ENCODE measurements at regions not wholly inside any gene's neighbourhood (a gene's known extent, or its start where the extent isn't known, plus 50 kb on each side); places are given as distances from the start of the nearest gene placed in this dataset.

GRCh38 chr16:77488652-77489051 is 53.8 kb upstream of the ADAMTS18 start:
- no peak overlapping the region for H2AFZ ChIP-seq (ENCODE audit: low read depth, low read length)
- no peaks in the 10 kb centered on the region for H3K4me1 ChIP-seq (ENCODE audit: control insufficient read depth, extremely low read depth, insufficient read depth, low read length)
- no peak for FAIRE-seq
- no peak overlapping the region for H3K27ac ChIP-seq (ENCODE audit: insufficient read depth, low read depth, low read length)
- no peaks in the 10 kb centered on the region for H3K9me3 ChIP-seq (replicated peaks; ENCODE audit: control insufficient read depth, insufficient read depth, low read length)
- H3K27me3 ChIP-seq (ENCODE audit: control insufficient read depth in 2 of 2, insufficient read depth in 2 of 2, low read length in 2 of 2), result no peaks in the 10 kb centered on the region
- H3K9me1 ChIP-seq (replicated peaks; ENCODE audit: control insufficient read depth, extremely low read depth, insufficient read depth, low read length), result no peaks in the 10 kb centered on the region
- H4K20me1 ChIP-seq (replicated peaks; ENCODE audit: control insufficient read depth, extremely low read depth, insufficient read depth, low read length), result no peaks in the 10 kb centered on the region
- POLR2A ChIA-PET, result no interaction called here
- TF ChIP-seq MYC (IDR thresholded peaks at IDR 0.05; ENCODE audit: low read depth, low read length), result no peak
- no peak for TF ChIP-seq FOS (IDR thresholded peaks at IDR 0.05; ENCODE audit: borderline replicate concordance, insufficient read depth, low read length)
- TF ChIP-seq POLR2AphosphoS5 (IDR thresholded peaks at IDR 0.05; ENCODE audit: insufficient read depth, low read depth, low read length), result no peak
- no peak for TF ChIP-seq CTCF (IDR thresholded peaks at IDR 0.05; ENCODE audit: extremely low read depth in 1 of 2, insufficient read depth in 1 of 2, low read depth in 1 of 2, low read length in 2 of 2)
- no peak for TF ChIP-seq JUN (IDR thresholded peaks at IDR 0.05; ENCODE audit: borderline replicate concordance, insufficient read depth, insufficient read length, low read depth)
- no peak for TF ChIP-seq POLR2A (IDR thresholded peaks at IDR 0.05; ENCODE audit: low read depth, low read length)
- TF ChIP-seq EZH2 (IDR thresholded peaks at IDR 0.05; ENCODE audit: borderline replicate concordance, low read depth, low read length, severe bottlenecking), result no peak
- TF ChIP-seq MAX (IDR thresholded peaks at IDR 0.05; ENCODE audit: insufficient read depth, insufficient read length), result no peak
- TF ChIP-seq GATA2 (IDR thresholded peaks at IDR 0.05; ENCODE audit: insufficient read depth, insufficient read length, low read depth, low read length), result no peak
- DNase-seq (ENCODE audit: low read depth, low spot score), result no peak
- no peak overlapping the region for H3K9ac ChIP-seq (replicated peaks; ENCODE audit: extremely low read depth, insufficient read depth, low read length)
- no peaks in the 10 kb centered on the region for H3K36me3 ChIP-seq (ENCODE audit: control insufficient read depth in 2 of 2, extremely low read depth in 1 of 2, insufficient read depth in 2 of 2, low read length in 2 of 2)
- CTCF ChIA-PET, result interaction anchor here (1.6 kb wide), 1 partner anchor 14 kb away, joined by 3 read pairs; no protein-coding TSS in a partner anchor
- no peaks in the 10 kb centered on the region for H3K79me2 ChIP-seq (ENCODE audit: control insufficient read depth, insufficient read depth, low read length)
- no TSS peak for BruUV-seq (replicated peaks)
- no peak overlapping the region for H3K4me2 ChIP-seq (ENCODE audit: insufficient read depth, low read length)
- intact Hi-C loops (cut with micrococcal nuclease) (no loop called here), dilution Hi-C loops (cut with MboI; ENCODE audit: extremely low pct_ligation_motif_present, low sequenced_read_pairs) (no loop called here)
- no peak overlapping the region for H3K4me3 ChIP-seq (replicated peaks in 1 of 3; ENCODE audit: insufficient read depth in 1 of 3, low read depth in 1 of 3, low read length in 3 of 3)

All from endothelial cell of umbilical vein (primary cell).